Neural crest cell (in vitro differentiated cells): ENCODE measurements at regions not wholly inside any gene's neighbourhood (a gene's known extent, or its start where the extent isn't known, plus 50 kb on each side); places are given as distances from the start of the nearest gene placed in this dataset.

Experiments
- DNase-seq: peaks from one replicate; pipeline ENCODE4 v3.0.0; 2021; ENCODE audit warnings: low read depth, mixed read lengths, low spot score
- H3K27ac Mint-ChIP-seq: one replicate; pipeline ENCODE4 v1.8.0; 2021; ENCODE audit warnings: mild to moderate bottlenecking, mixed read lengths; ENCODE audit not compliant: unreplicated experiment
- H3K27me3 Mint-ChIP-seq: 2 replicates; pipeline ENCODE4 v1.8.0; 2021; ENCODE audit warnings: low read depth, mild to moderate bottlenecking, mixed read lengths
- H3K36me3 Mint-ChIP-seq: 2 replicates; pipeline ENCODE4 v1.8.0; 2021; ENCODE audit warnings: low read depth, mild to moderate bottlenecking, mixed read lengths
- H3K4me1 Mint-ChIP-seq: 2 replicates; pipeline ENCODE4 v1.8.0; 2021; ENCODE audit warnings: mixed read lengths
- H3K4me3 Mint-ChIP-seq: one replicate; pipeline ENCODE4 v1.8.0; 2021; ENCODE audit warnings: mild to moderate bottlenecking, mixed read lengths
- H3K9me3 Mint-ChIP-seq: 2 replicates; pipeline ENCODE4 v1.8.0; 2021; ENCODE audit warnings: mixed read lengths
- TF ChIP-seq, protein P1 (sequence below): fragments of 200-600 bp; sonication (generic); conservative IDR thresholded peaks from 2 replicates; pipeline ENCODE4 v1.5.0; 2021; ENCODE audit warnings: antibody characterized with exemption, mild to moderate bottlenecking

- Mint-ChIP-seq H3K4me3 (no peak overlapping the region), H3K27me3 (no peaks in the 10 kb centered on the region), H3K36me3 (no peaks in the 10 kb centered on the region), H3K27ac (no peak overlapping the region), H3K9me3 (peaks cover 2% of the 10 kb centered on the region), H3K4me1 (no peaks in the 10 kb centered on the region)
- no peak for DNase-seq
- TF ChIP-seq, protein P1, sequence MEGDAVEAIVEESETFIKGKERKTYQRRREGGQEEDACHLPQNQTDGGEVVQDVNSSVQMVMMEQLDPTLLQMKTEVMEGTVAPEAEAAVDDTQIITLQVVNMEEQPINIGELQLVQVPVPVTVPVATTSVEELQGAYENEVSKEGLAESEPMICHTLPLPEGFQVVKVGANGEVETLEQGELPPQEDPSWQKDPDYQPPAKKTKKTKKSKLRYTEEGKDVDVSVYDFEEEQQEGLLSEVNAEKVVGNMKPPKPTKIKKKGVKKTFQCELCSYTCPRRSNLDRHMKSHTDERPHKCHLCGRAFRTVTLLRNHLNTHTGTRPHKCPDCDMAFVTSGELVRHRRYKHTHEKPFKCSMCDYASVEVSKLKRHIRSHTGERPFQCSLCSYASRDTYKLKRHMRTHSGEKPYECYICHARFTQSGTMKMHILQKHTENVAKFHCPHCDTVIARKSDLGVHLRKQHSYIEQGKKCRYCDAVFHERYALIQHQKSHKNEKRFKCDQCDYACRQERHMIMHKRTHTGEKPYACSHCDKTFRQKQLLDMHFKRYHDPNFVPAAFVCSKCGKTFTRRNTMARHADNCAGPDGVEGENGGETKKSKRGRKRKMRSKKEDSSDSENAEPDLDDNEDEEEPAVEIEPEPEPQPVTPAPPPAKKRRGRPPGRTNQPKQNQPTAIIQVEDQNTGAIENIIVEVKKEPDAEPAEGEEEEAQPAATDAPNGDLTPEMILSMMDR, result no peak
Measured at GRCh38 chr1:94648225-94649007, 106.9 kb upstream of the F3 start.

GRCh38 chr1:94646786-94647555 is 105.4 kb upstream of the F3 start:
- H3K9me3 Mint-ChIP-seq, result no peaks in the 10 kb centered on the region
- H3K27ac Mint-ChIP-seq, result no peak overlapping the region
- TF ChIP-seq, protein P1, result no peak
- H3K27me3 Mint-ChIP-seq, result no peaks in the 10 kb centered on the region
- H3K4me3 Mint-ChIP-seq, result no peak overlapping the region
- no peaks in the 10 kb centered on the region for H3K4me1 Mint-ChIP-seq
- DNase-seq, result no peak
- H3K36me3 Mint-ChIP-seq, result no peaks in the 10 kb centered on the region

DNA sequence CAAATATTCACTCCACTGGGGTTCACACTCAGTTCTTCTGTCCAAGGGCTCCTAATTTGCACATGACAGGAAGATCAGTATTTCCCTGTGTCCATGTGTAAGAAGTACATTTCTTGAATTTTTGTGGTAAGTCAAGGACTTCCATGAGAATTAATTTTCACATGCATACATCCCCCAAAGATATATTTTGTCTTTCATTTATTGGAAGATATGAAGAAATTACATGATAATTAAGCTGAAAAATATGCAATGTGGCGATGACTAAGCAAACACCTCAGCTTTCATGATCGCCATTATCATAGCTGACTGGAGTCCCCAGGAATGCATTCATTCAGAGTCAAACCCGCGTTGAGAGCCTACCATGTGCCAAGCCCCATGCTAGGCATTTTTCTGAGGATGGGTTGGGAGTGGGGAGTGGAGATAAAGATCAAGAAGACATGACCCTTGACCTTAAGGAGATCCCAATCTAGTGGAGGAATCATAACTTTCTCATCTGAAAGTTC is 104.6 kb upstream of the F3 start:
- TF ChIP-seq, protein P1, result no peak
- H3K27ac Mint-ChIP-seq, result no peak overlapping the region
- H3K36me3 Mint-ChIP-seq, result no peaks in the 10 kb centered on the region
- H3K9me3 Mint-ChIP-seq, result no peaks in the 10 kb centered on the region
- H3K4me1 Mint-ChIP-seq, result no peaks in the 10 kb centered on the region
- H3K4me3 Mint-ChIP-seq, result no peak overlapping the region
- no peak for DNase-seq
- H3K27me3 Mint-ChIP-seq, result no peaks in the 10 kb centered on the region

DNA sequence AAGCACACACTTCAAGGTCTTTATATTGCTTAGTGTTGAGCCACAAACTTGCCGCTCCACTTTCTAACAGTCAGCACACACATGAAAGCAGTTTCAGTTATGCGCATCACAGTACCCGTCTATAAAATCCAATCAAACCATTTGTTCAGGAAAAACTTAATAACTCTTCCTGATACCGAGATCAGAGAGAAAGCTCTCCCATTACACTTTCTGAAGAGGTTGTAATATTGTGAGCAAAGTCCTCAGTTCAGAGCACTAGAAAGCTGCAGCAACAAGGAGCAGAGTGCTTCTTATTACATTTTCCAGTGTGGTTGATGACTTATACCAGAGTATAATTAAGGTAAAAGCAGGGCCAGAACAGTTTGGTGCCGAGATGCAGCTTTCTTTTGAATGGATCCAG is 102.8 kb upstream of the F3 start:
- H3K27me3 Mint-ChIP-seq, result no peaks in the 10 kb centered on the region
- H3K36me3 Mint-ChIP-seq, result peaks cover 4% of the 10 kb centered on the region
- no peak overlapping the region for H3K4me3 Mint-ChIP-seq
- no peak for DNase-seq
- TF ChIP-seq, protein P1, result no peak
- no peaks in the 10 kb centered on the region for H3K4me1 Mint-ChIP-seq
- peaks cover 8% of the 10 kb centered on the region for H3K9me3 Mint-ChIP-seq
- no peak overlapping the region for H3K27ac Mint-ChIP-seq

DNA sequence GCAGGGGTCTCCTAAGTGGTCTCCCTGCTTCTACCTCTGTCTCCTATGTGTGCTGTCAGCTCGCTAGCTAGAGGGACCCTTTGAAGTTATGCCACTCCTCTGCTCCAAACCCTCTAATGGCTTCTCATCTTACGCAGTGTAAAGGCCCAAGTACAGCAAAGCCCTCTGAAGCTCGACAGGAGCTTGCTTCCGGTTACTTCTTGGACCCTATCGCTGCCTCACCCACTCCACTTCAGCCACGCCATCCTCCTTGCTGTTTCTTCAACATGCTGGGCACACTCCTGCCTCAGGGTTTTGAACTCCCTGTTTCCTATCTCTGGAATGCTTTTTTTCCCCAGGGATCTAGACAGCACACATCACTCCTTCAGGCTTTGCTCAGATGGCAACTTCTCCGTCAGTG is 102.3 kb upstream of the F3 start:
- no peaks in the 10 kb centered on the region for H3K4me1 Mint-ChIP-seq
- peaks cover 4% of the 10 kb centered on the region for H3K36me3 Mint-ChIP-seq
- H3K27ac Mint-ChIP-seq, result no peak overlapping the region
- H3K4me3 Mint-ChIP-seq, result no peak overlapping the region
- no peaks in the 10 kb centered on the region for H3K27me3 Mint-ChIP-seq
- no peak for DNase-seq
- TF ChIP-seq, protein P1, result no peak
- H3K9me3 Mint-ChIP-seq, result peaks cover 10% of the 10 kb centered on the region
